ENCODE measurements at regions not wholly inside any gene's neighbourhood (a gene's known extent, or its start where the extent isn't known, plus 50 kb on each side); places are given as distances from the start of the nearest gene placed in this dataset.

GRCh38 chr12:19794116-19794515 lies 354.8 kb downstream of the AEBP2 start:
- TF ChIP-seq POLR2A (IDR thresholded peaks at IDR 0.05) (no peak), CTCF (IDR thresholded peaks at IDR 0.05) (no peak)
